Stimulated activated CD4-positive, alpha-beta T cell treated with anti-CD3 and anti-CD28 coated beads, Interleukin-12 subunit alpha, Interleukin-12 subunit beta, amount 100 ng/mL, for 24 hours (primary cell): ENCODE measurements at regions not wholly inside any gene's neighbourhood (a gene's known extent, or its start where the extent isn't known, plus 50 kb on each side); places are given as distances from the start of the nearest gene placed in this dataset.

Experiments
- DNase-seq, 2 experiments: peaks; one replicate each; pipeline ENCODE4 v3.0.0-alpha.2; 2020; ENCODE audit warnings: low read depth in 2 of 2

DNA sequence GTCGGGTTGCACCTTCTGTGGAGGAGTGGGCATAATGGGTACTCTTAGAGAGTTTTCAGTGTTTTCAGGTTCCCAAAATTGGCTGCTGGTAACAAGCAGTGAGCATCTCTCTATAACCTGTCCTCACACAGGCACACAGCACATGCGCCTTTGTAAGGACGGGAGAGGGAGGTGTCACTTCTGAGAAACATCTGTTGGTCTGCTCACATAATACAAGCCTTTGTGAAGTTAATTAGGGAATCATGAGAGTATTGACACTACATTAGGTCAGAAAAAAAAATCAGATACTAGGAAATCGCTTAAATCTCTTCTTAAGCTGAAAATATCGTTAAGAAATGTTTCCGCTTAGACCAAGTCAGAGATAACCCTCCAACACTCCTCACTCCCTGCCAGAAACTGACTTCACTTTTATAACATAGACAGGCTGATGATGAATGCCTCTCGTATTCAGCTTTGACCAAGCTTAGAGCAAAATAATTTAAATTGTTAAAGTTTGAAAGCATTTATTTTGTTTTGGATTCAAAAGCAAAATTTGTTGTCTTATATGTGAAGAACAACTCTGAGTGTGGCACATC lies 769.7 kb downstream of the TNS3 start:
- no peak for DNase-seq

DNA sequence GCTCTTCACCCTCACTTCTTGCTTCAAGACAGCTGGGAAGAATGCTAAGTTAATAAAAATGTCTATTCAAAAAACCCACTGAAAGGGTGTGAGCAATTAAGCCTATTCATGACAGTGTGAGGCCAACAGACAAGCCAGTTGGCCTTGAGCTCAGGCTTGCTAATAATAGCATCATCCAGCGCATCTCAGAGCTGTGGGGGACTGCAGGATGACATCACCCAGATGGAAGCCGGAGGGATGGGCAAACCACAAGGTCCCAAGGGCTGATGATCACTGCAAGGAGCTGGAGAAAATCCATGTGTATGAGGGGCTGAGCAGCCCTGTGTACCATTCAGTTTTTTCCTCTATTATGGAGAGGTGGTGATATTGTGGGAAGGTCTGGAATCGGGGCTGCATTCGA lies 770.4 kb downstream of the TNS3 start:
- DNase-seq = no peak

DNA sequence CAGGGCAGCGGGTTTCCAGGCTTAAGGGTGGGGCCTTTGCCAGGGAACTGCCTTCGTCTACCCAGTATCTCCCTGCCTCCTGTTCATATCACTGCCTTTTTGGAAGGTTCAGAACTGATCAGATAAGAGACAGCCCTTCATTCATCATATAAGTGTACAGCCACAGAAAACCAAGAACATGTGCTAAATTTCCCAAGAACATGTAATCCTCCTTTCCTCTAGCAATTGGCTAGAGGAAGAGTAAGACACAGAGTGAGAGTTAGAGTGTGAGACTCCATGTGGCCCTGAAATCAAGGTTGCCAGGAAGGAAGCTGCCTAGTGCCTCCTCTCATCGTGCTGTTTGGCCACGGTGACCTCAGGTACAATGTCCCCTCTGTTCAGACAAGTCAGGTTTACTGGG lies 770.9 kb downstream of the TNS3 start:
- DNase-seq = no peak

GRCh38 chr7:46809886-46810285 lies 772.0 kb downstream of the TNS3 start:
- no peak for DNase-seq

DNA sequence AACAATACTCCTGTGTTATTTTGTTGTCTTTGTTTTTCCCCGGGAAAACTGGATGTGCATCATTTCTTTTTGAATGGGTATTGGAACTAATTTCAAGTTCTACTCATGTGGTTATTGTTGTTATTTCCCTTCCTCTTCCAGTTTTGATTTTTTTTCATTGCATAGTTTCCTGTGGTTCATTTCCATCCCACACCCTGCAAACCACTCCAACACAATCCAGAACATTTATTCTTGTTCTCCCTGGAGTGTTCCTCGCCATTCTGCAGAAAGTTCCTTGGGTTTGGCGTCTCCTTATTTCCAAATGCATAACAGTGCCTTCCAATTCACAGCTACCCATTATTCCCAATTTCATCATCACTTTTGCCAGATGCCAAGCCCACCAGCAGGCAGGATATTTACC lies 775.1 kb downstream of the TNS3 start:
- DNase-seq = no peak

DNA sequence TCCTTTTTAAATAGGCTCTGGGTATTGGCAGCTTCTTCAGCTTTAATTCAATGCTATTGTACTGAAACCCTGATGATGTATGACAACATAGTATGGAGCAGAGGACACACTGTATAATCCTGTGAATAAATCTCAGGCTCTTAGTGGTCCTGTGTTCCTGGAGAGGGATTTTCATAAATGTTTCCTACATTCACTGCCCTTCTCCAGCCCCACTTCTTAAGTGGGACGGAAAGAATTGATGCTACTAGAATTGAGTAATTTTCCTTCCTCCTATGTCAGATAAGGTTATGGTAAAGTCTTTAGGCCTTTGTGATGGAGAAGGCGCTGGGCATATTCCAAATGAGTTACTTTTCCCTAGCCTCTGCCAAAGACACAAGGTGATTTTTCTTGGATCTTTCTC lies 779.4 kb downstream of the TNS3 start:
- no peak for DNase-seq

- DNase-seq = no peak
Observed at GRCh38 chr7:46791188-46791587, 790.7 kb downstream of the TNS3 start.

GRCh38 chr7:46786995-46787394 lies 794.9 kb downstream of the TNS3 start:
- no peak for DNase-seq

- no peak for DNase-seq
Observed at GRCh38 chr7:46786221-46786954, 795.5 kb downstream of the TNS3 start.

GRCh38 chr7:46784732-46785131 lies 797.2 kb downstream of the TNS3 start:
- DNase-seq = no peak

GRCh38 chr7:46781901-46782439 lies 799.9 kb downstream of the TNS3 start:
- no peak for DNase-seq

GRCh38 chr7:46776790-46777189 lies 805.1 kb downstream of the TNS3 start:
- no peak for DNase-seq

- no peak for DNase-seq
Observed at GRCh38 chr7:46775776-46776175, 806.1 kb downstream of the TNS3 start.

- no peak for DNase-seq
Observed at GRCh38 chr7:46775020-46775419, 806.9 kb downstream of the TNS3 start.

DNA sequence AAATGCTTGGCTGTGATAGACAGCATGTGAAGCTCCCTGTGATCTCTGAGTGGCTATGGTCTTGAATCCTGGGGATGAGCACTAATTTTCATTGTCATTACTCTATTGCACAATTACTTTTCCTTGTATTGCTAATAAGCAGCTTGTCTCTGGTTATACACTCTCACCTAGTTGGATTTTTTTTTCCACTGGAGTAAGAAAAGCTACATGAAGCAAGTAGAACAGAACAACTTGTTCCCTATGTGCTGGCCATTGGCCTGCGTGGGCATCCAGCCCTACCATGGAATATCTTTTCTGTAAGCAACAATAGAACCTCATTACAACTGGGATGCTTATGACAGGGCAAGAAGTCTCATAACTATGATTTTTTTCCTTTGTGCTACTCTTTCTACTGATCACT lies 807.4 kb downstream of the TNS3 start:
- no peak for DNase-seq

- DNase-seq = no peak
Observed at GRCh38 chr7:46772776-46773175, 809.1 kb downstream of the TNS3 start.

DNA sequence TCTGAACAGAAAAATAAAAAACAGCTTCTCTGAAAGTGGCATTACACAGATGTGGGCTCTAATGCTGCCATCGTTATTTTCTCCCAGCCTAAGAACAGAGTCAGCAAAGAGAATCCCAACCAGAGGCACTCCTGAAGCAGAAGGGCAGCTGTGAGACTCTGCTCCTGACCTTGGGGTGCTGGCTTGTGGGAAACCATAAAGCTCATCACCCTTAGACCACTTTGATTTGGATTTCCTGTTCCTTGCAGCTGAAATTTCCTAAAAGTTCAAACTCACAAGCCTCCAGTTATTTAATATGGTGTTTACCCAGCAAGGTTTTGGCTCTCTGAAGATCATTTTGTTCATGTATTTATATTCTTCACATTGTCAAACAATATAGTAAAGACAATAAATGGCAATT lies 814.8 kb downstream of the TNS3 start:
- no peak for DNase-seq

DNA sequence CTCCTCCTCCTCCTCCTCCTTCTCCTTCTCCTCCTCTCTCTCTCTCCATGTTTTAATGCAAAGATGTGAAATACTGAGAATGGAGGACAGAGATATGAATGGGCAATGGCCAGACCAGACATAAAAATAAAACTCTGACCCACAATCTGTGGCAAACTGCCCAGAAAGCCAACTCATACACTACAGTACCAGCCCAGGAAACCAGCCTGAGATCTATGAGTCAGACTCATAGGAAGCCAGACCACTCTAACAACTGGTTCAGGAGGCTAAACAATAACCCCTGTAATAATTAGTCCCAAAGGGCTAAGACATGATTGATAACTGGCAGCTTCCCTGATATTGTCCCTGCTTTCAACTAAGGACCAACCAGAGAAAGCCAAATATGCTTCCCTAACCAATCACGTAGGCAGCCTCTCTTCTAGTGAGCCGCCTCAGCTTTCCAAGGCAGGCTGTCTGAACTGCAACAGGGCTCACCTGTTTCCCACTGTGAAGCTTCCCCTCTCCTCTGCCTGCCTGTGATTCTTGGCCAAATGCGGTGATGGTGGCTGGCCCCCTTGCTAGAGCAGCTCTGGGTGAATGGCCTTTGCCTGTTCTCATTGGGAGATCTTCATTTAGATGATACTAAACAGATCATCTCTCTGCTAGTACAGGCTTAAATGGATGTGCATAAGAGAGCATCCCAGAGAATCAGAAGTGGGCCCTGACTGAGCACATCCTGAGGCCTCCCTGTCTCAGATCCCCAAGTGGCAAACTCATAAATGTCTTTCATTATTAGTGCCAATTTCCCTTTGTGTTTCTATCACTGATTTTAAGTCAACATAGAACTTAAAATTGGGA lies 817.6 kb downstream of the TNS3 start:
- DNase-seq = no peak

DNA sequence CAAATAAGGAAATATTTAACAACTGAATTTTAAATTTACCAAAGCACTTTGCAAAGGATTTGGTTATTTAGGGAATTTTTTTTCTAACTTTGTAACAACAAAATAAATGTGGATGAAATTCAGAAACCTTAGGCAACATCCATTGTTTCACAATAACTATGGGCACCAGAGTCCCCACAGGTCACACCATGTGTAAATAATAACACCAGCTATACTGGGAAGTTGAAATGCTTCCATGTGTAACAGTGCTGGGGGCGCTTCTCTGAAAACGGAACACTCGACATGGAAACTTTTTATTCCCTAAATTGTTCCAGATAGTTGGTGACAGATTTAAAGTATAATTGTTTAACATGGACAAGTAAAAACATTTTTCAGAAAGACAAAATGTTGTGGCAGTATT lies 818.6 kb downstream of the TNS3 start:
- no peak for DNase-seq

DNA sequence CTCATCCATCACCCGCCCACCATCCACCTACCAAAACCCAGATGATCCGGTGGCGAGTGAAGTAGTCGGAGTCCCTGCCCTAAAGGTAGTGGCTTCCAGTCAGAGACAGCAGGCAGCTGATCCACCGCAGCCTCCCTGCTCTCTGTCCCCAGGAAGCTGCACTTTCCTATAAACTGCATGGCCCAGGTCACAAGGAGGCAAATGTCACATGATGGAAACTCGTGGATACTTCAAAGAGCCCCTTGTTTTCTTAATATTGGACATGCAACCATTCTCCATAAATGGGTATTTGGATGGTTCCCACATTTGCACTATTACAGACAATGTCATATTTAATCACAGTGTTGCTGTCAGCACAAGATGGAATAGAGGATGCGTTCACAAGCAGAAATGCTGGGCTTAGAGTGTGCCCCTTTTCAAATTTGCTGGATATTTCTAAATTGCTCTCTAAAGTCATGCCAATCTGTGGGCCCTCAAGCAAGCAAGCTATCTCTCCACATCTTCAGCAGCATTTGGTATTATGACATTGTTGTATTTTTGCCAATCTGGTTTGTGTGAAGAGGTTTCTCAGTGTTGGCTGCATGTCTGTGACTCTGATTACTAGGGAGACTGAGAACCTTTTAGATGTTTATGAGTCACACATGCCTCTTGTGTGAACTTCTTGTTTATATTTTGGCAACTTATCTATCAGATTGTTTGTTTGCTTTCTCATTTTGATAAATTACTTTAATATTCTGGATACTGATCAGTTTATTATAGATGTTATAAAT lies 822.0 kb downstream of the TNS3 start:
- no peak for DNase-seq

DNA sequence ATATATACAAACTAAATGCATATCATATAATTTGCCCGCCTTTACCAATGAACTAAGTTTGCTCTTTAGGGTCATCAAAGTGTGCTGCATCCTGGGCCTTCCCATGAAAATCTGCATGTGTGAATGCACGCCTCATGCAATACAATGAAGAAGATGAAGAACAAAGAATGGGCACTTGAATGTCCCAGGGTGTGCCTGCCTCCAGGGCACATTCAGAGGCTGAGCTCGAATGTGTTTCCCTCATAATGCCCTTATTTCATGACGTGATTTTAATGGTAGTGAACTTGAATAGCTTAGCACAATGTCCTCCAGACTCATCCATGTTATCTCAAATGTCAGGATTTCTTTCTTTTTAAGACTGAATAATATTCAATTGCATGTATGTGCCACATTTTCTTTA lies 824.9 kb downstream of the TNS3 start:
- no peak for DNase-seq

DNA sequence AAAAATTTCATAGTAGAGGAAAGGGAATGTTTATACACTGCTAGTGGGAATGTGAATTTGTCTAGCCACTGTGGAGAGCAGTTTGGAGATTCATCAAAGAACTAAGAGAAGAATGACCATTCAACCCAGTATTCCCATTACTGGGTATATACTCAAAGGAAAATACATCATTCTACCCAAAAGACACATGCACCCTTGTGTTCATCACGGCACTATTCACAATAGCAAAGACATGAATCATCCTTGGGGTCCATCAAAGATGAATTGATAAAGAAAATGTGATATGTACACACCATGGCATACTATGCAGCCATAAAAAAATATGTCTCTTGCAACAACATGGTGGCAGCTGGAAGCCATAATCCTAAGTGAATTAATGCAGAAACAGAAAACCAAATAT lies 825.7 kb downstream of the TNS3 start:
- no peak for DNase-seq
